C4-2B (cell line): ENCODE measurements at regions not wholly inside any gene's neighbourhood (a gene's known extent, or its start where the extent isn't known, plus 50 kb on each side); places are given as distances from the start of the nearest gene placed in this dataset.

Source experiments
- CTCF ChIP-seq: fragments of 450-650 bp; conservative IDR thresholded peaks from 2 replicates; pipeline ENCODE4 v1.5.1; 2017; ENCODE audit warnings: mild to moderate bottlenecking
- ZFX ChIP-seq: fragments of 450-650 bp; IDR thresholded peaks from 2 replicates; pipeline ENCODE4 v1.6.1; 2017

GRCh38 chr2:194824450-194824849 lies 832.6 kb upstream of the SLC39A10 start:
- TF ChIP-seq CTCF (no peak), ZFX (no peak)
